Smooth muscle cell (in vitro differentiated cells): ENCODE measurements at regions not wholly inside any gene's neighbourhood (a gene's known extent, or its start where the extent isn't known, plus 50 kb on each side); places are given as distances from the start of the nearest gene placed in this dataset.

ENCODE experiments used
- DNase-seq: peaks from one replicate; lab custom pipeline; 2025; ENCODE audit not compliant: unreplicated experiment; lab: John Stamatoyannopoulos, UW
- H2AFZ ChIP-seq: fragments of 200-600 bp; sonication (generic); 2 replicates; pipeline ENCODE4 v1.6.0; 2016; ENCODE audit warnings: antibody characterized with exemption, low read depth, mild to moderate bottlenecking
- H3F3A ChIP-seq: fragments of 200-600 bp; sonication (generic); 2 replicates; pipeline ENCODE4 v1.6.0; 2017; ENCODE audit warnings: antibody characterized with exemption, low read depth
- H3K27ac ChIP-seq: fragments of 200-600 bp; sonication (generic); 2 replicates; pipeline ENCODE4 v1.5.1; 2016; ENCODE audit warnings: low read depth, mild to moderate bottlenecking
- H3K27me3 ChIP-seq: fragments of 200-600 bp; sonication (generic); 2 replicates; pipeline ENCODE4 v1.6.1; 2016; ENCODE audit warnings: low read depth, mild to moderate bottlenecking
- H3K36me3 ChIP-seq: fragments of 200-600 bp; sonication (generic); 2 replicates; pipeline ENCODE4 v1.5.1; 2016; ENCODE audit warnings: low read depth
- H3K4me1 ChIP-seq: fragments of 200-600 bp; sonication (generic); 2 replicates; pipeline ENCODE4 v1.5.1; 2016; ENCODE audit warnings: low read depth
- H3K4me2 ChIP-seq: fragments of 200-600 bp; sonication (generic); 2 replicates; pipeline ENCODE4 v1.6.0; 2016; ENCODE audit warnings: mild to moderate bottlenecking
- H3K4me3 ChIP-seq: fragments of 200-600 bp; sonication (generic); 2 replicates; pipeline ENCODE4 v1.5.1; 2016; ENCODE audit warnings: mild to moderate bottlenecking
- H3K79me2 ChIP-seq: fragments of 200-600 bp; sonication (generic); 2 replicates; pipeline ENCODE4 v1.6.0; 2016; ENCODE audit warnings: low read depth, mild to moderate bottlenecking
- H3K9ac ChIP-seq: fragments of 200-600 bp; sonication (generic); 2 replicates; pipeline ENCODE4 v1.6.0; 2016; ENCODE audit warnings: low read depth
- H3K9me3 ChIP-seq: fragments of 200-600 bp; sonication (generic); replicated peaks from 2 replicates; pipeline ENCODE4 v1.5.1; 2016; ENCODE audit warnings: low read depth
- H4K20me1 ChIP-seq: fragments of 200-600 bp; sonication (generic); 2 replicates; pipeline ENCODE4 v1.6.0; 2016; ENCODE audit warnings: low read depth
- WGBS: methylation state at CpG from one replicate; pipeline ENCODE4 v1.1.7; 2016; ENCODE audit warnings: low lambda C conversion rate; 5-methylcytosine and 5-hydroxymethylcytosine counted together
- TF ChIP-seq, protein P1 (sequence below): fragments of 200-600 bp; sonication (generic); IDR thresholded peaks from 2 replicates; pipeline ENCODE4 v1.5.1; 2017; ENCODE audit warnings: borderline replicate concordance, mild to moderate bottlenecking, antibody characterized with exemption; ENCODE audit not compliant: insufficient read depth, poor library complexity, severe bottlenecking

DNA sequence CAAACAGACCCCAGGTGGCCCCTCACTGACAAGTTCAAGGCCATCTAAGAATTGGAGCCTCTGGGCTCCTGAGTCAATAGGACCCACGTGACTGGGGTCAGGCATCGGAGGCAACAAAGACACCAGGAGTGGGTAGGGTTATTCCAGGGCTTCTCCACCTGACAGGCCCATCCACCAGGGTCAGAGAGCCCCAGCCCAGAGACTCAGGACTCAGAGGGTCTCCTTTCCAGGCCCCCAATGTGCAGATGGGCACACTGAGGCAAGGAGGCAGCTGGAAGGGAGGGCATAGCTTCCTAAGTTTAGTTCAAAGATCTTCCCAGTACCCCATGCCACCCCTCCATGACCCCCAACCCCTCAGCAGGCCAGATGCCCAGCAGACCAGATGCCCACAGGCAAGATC, 388.6 kb downstream of the MATN1 start:
- Histone ChIP-seq H3K4me2 (no peak overlapping the region), H3K9me3 (no peaks in the 10 kb centered on the region), H3K27ac (no peak overlapping the region), H3K4me3 (no peak overlapping the region), H2AFZ (no peak overlapping the region), H3K27me3 (no peaks in the 10 kb centered on the region), H4K20me1 (no peaks in the 10 kb centered on the region), H3F3A (no peaks in the 10 kb centered on the region), H3K9ac (no peak overlapping the region), H3K4me1 (no peaks in the 10 kb centered on the region), H3K36me3 (no peaks in the 10 kb centered on the region), H3K79me2 (no peaks in the 10 kb centered on the region)
- no peak for DNase-seq
- 91% methylated on average over 2 of the region's 2 CpGs for WGBS
- TF ChIP-seq, protein P1, sequence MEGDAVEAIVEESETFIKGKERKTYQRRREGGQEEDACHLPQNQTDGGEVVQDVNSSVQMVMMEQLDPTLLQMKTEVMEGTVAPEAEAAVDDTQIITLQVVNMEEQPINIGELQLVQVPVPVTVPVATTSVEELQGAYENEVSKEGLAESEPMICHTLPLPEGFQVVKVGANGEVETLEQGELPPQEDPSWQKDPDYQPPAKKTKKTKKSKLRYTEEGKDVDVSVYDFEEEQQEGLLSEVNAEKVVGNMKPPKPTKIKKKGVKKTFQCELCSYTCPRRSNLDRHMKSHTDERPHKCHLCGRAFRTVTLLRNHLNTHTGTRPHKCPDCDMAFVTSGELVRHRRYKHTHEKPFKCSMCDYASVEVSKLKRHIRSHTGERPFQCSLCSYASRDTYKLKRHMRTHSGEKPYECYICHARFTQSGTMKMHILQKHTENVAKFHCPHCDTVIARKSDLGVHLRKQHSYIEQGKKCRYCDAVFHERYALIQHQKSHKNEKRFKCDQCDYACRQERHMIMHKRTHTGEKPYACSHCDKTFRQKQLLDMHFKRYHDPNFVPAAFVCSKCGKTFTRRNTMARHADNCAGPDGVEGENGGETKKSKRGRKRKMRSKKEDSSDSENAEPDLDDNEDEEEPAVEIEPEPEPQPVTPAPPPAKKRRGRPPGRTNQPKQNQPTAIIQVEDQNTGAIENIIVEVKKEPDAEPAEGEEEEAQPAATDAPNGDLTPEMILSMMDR: no peak

DNA sequence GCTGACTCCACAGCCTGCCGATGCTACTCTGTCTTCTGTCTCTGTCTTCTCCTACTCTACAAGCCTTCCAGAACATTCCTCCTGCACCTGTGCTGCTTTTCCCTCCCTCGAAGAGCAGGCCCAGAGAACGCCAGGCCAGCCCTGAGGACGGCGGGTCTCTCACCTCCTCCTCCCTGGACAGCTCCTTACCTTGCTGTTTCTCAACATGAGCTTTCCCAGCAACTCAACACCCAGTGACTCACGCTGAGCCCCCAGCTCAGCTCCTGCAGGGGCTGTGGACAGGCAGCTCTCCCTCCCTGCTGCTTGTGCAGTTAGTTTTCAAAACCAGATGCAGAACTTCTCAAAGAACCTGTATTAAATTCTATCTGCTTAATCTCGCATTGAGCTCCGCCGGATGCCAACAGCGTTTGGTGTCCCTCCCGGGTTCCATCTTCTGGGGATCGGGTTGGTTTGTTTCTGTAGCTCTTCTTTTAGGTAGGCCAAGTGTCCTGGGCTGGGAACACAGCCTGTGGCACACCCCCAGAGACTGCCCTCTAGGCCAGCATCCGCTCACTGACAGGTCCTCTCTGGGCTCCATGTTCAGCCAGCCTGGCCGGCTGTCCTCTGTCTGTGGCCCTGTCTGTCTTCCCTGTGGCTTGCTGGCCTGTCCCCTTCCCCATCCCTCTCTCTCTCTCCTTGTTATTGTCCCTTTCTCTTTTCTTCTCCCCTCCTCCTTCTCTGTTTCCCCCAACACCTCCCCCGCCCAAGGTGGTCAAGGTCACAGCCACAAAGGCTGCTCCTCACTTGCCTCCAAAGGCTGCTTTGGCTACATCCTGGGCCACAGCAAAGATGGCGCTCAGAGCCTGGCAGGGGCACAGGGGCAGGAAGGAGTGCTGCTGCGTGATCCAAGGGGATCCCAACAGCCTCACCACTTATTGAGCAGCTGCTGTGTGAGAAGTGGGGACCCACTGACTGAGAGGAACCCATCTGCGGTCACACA, 391.0 kb downstream of the MATN1 start:
- no peaks in the 10 kb centered on the region for H3K9me3 ChIP-seq
- no peak overlapping the region for H3K9ac ChIP-seq
- H4K20me1 ChIP-seq: no peaks in the 10 kb centered on the region
- WGBS: 81% methylated on average over 18 of the region's 18 CpGs
- no peak overlapping the region for H3K4me3 ChIP-seq
- H3K4me1 ChIP-seq: no peaks in the 10 kb centered on the region
- H3K27ac ChIP-seq: no peak overlapping the region
- no peak overlapping the region for H3K4me2 ChIP-seq
- no peaks in the 10 kb centered on the region for H3F3A ChIP-seq
- H3K36me3 ChIP-seq: no peaks in the 10 kb centered on the region
- TF ChIP-seq, protein P1: no peak
- no peaks in the 10 kb centered on the region for H3K27me3 ChIP-seq
- DNase-seq: no peak
- no peaks in the 10 kb centered on the region for H3K79me2 ChIP-seq
- H2AFZ ChIP-seq: no peak overlapping the region

GRCh38 chr1:30331415-30332065, 391.8 kb downstream of the MATN1 start:
- TF ChIP-seq, protein P1: no peak
- Histone ChIP-seq H3K79me2 (no peaks in the 10 kb centered on the region), H3K4me3 (no peak overlapping the region), H3K9ac (no peak overlapping the region), H3K27me3 (no peaks in the 10 kb centered on the region), H4K20me1 (no peaks in the 10 kb centered on the region), H3F3A (no peaks in the 10 kb centered on the region), H3K27ac (no peak overlapping the region), H3K4me2 (no peak overlapping the region), H3K36me3 (no peaks in the 10 kb centered on the region), H3K4me1 (no peaks in the 10 kb centered on the region), H2AFZ (no peak overlapping the region), H3K9me3 (no peaks in the 10 kb centered on the region)
- no peak for DNase-seq
- WGBS: 88% methylated on average over 8 of the region's 8 CpGs
